Stimulated activated CD8-positive, alpha-beta memory T cell treated with anti-CD3 and anti-CD28 coated beads, Interleukin-7, amount 100 ng/mL, for 48 hours (primary cell): ENCODE measurements at regions not wholly inside any gene's neighbourhood (a gene's known extent, or its start where the extent isn't known, plus 50 kb on each side); places are given as distances from the start of the nearest gene placed in this dataset.
A peak's percentile ranks its signal among the peaks of the same experiment; 100 is the strongest.

Experiments used
- DNase-seq, 2 donors: peaks; one replicate each; pipeline ENCODE4 v3.0.0-alpha.2; 2020; ENCODE audit warnings: low read depth in 1 of 2; ENCODE audit errors: extremely low read depth in 1 of 2

DNA sequence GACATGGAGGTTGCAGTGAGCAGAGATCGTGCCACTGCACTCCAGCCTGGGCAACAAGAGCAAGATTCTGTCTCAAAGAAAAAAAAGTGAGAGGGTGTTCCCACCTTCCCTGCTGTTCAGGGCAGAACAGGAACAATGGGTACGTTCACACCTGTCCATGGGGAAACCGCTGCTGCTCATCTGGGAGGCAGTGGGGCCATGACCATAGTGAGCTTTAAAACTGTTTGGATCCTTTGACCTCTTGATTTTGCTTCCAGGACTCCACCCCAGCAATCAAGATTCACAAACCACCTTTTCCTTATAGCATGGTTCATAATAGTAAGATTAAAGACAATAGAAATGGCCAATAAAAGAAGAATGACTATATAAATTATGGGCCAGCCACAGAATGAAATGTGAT, 209.2 kb downstream of the ARL4C start:
- DNase-seq, result no peak

DNA sequence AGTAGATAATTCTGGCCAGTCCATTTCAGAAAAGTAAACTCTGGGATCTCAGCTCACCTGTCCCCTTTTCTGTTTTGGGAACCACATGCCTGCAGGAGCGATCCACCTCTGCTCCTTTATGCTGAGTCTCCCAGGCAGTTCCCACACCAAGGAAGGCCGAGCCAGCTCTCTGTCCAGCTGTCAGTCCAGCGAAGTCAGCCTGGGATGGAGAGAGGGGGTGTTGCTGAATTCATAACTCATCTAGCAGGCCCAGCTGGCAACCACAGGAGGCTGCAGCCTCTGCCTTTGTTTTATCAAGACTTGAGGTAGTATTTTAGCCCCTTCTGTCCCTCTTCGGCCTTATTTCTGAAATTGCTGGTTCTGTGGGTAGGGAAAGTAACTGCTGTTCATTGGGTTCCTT, 209.9 kb downstream of the ARL4C start:
- no peak for DNase-seq

GRCh38 chr2:234286118-234286598, 210.7 kb downstream of the ARL4C start:
- no peak for DNase-seq

DNA sequence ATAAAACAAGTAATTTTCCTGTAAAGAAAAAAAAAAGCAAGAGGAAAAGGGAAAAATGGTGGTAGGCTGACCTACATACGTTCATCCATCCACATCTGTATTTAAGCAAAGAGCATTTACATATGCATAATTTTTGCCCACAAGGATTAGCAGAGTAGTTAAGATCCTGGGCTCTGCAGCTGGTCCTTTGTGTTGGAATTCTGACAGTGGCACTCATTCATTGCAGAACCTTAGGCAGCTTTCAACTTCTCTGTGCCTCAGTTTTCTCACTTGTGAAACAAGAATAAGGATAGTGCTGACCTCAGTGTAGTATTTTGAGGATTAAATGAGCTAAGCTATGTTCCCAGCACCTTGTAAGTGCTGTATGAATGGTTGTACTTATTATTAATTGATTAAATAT, 211.3 kb downstream of the ARL4C start:
- DNase-seq, result no peak

DNA sequence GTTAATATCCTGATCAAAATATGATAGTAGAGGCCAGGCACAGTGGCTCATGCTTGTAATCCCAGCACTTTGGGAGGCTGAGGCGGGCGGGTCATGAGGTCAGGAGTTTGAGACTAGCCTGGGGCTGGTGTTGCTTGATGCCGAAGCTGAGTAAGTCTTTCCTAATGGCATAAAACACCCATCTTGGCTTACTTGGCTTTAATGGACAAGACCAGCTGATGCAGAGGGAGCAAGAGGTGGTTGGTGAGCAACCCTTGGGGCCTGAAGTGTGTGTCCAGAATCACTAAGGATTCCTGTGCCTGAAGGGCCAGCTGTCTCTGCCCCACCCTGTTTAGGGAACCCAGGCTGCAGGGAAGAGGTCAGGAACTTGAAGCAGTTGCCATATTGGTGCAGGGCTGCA, 217.2 kb downstream of the ARL4C start:
- DNase-seq, result no peak

DNA sequence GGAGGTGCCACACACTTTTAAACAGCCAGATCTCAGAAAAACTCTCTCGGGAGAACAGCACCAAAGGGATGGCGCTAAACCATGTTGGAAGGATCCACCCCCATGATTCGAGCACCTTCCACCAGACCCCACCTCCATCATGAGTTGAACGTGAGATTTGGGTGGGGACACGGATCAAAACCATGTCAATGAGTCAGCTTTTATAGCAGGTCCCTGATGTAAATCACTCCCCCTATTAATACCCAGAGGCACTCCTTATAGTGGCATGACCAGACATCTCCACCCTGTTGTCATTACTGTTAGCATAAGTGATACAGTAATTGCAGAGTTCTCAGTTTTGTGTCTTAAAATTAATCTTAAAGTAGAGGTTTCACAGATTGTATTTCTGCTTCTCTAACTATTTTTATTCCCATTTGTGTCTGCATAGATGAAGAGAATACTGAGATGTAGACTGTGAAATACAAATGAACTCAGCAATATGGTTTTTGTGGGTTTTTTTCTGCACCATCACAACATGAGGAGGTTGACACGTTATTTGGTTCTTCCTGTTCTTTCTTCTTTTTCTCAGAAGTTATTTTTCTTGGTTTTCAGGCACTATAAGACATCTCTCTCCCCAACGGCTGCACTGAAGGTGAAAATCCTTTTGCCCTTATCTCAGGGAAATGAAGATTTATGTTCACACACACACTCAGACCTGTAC, 218.2 kb downstream of the ARL4C start:
- no peak for DNase-seq

GRCh38 chr2:234275515-234275914, 221.4 kb downstream of the ARL4C start:
- DNase-seq, result no peak

GRCh38 chr2:234273887-234274584, 222.8 kb downstream of the ARL4C start:
- DNase-seq, result no peak

DNA sequence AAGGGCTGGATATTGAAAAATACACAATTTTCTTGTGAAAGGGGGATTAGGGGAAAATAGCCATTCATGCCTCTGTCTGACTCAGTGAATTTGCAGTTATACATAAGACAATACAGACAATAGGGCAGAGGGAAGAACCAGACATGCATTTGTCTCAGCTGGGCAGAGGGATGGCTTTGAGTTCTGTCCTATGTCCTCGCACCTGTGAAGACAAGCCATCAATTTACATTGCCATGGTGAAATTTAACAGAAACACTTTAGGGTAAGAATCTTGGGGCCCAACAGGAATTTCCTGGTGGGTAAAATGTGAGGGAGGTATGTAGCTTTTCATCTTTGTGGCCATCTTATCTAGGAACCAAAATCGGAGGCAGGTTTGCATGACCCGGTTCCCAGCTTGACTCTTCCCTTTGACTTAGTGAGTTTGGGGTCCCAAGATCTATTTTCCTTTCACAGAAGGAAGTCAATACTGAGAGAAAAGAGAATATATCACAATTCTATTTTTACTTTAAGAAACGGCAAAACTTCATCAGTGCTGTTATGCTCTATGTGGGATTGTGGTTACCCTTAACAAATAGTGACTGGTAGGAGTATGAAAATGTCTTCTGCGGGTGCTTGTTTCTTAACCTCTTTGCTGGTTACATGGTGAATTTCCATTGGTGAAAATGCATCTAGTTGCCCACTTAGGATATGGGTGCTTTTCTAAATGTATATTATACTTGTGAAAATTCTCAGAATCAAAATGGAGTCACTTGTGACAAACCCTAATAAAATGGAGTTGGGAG, 221.8 kb downstream of the SPP2 start:
- DNase-seq, result no peak

GRCh38 chr2:234271338-234271737, 220.8 kb downstream of the SPP2 start:
- DNase-seq, result no peak

- no peak for DNase-seq
These were observed 219.3 kb downstream of the SPP2 start for GRCh38 chr2:234269769-234270204.

GRCh38 chr2:234267534-234267933, 217.0 kb downstream of the SPP2 start:
- no peak for DNase-seq

DNA sequence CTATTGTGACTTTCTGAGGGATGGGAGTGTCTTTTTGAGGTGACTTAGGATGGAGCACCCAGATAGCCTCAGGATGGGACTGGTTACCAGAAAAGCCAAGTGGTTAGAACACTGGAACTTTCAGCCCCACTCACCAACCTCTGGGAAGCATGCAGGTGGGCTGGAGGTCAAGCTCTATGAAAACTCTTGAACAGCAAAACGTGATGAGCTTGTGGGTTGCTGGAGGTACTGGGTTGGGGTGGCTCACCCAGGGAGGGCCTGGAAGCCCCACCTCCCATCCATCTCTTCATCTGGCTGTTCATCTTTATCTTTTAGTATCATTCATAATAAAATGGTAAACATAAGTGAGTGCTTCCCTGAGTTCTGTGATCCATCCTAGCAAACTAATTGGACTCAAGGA, 216.4 kb downstream of the SPP2 start:
- no peak for DNase-seq

DNA sequence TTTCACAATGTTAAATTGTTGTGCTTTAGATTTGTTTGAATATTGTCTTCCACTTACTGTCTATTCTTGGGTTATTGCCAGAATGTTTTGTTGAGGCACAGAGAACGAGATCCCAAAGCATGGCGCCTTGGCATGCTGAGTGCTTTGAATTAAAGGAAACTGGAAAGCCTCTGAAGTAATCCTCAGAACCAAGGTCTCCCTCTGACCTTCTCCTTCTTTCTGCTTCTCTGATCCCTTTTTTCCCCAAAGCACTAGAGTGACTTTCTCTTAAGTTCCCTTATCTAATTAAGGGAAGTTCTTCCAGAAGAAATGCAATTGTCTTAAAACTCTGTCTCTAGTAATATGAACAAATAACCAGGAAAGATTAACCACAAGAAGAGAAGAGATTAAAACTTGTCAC, 214.7 kb downstream of the SPP2 start:
- DNase-seq, result no peak

GRCh38 chr2:234261736-234262135, 211.2 kb downstream of the SPP2 start:
- DNase-seq, result no peak

- DNase-seq, result no peak
These were observed 208.9 kb downstream of the SPP2 start for GRCh38 chr2:234259440-234259839.

DNA sequence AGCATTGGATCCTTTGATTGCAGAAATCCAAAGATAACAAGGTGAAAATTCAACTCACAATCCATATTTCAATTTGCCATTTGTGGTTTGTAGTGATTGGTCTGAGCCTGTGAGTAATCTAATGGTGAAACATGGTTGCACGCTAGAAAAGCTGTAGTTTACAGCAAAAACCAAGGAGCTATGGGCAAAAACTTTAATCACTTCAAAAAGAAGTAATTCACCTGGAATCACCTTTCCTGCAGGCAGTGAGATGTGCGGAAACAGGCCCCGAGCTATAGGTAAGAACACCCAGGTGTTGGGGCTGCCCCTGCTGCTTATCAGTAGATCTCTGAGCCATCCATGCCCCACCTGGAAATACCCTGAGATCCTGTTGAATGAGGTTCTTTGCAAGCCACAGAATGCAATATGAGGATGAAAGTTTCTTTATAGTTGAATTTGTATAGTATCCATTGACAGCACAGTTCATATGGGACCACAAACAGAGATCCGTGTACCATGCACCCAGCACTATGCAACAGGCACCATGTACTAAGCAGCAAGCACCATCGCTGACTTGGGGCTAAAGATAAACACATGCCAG, 208.2 kb downstream of the SPP2 start:
- DNase-seq, result no peak

- DNase-seq, result peak in 1 of 2 donors; percentile 24
These were observed 207.5 kb downstream of the SPP2 start for GRCh38 chr2:234257859-234258561.

GRCh38 chr2:234256516-234256915, 206.0 kb downstream of the SPP2 start:
- no peak for DNase-seq

- DNase-seq, result no peak
These were observed 204.4 kb downstream of the SPP2 start for GRCh38 chr2:234254783-234255521.
